HPDE6-E6E7 (cell line): ENCODE measurements at regions not wholly inside any gene's neighbourhood (a gene's known extent, or its start where the extent isn't known, plus 50 kb on each side); places are given as distances from the start of the nearest gene placed in this dataset.

Experiments used
- DNase-seq: peaks from one replicate; pipeline ENCODE4 v3.0.0; 2011; ENCODE audit warnings: missing footprints; ENCODE audit errors: extremely low spot score

DNA sequence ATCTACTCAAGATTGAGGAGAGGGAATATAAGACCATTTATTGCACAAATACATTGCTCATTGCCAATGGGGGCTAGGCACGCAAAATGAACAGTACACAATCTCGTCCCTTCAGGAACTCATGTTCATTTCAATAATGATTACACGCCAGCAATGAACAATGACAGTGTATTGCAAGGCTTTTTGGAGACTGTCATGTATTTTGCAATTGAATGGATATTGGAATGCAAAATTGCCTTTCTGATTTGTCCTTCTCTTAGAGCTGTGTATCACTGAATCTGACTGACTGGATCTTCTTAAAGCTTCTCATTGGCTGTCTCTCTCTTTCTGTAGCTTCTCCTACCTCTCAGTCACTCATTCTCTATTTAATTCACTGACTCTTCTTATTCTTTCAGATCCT lies 400.2 kb upstream of the DCN start:
- no peak for DNase-seq

DNA sequence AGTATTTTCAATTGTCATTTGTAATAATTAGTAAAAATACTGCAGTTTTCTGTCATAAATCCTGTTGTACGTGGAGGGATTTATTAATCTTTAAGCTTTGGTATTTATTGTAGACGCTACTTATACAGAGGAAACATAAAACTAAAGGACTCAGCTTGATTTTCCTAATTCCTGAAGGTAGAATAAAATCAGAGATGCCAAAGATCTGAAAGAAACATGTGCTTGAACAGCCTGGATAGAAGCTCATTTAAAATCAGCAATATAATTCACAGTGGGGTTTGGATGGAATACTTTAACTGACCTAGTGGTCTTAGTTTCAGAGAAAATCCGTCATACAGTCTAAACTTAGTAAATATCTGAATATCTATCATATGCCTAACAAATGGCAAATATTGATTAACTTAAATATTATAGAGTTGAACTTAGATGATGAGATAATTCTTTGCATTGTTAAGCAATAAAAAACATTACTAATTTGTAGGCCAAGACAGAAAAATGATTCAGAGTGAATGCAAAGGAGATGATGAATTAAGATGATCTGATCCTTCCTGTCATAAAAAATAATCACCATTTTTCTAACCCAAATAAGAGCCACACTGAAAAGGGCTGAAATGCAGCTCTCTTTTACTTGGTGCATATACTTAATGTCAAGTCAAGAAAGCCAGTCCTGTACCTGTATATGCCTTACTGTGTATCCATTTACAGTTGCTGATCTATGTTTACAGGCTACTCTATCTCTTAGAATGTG lies 397.1 kb upstream of the DCN start:
- no peak for DNase-seq

DNA sequence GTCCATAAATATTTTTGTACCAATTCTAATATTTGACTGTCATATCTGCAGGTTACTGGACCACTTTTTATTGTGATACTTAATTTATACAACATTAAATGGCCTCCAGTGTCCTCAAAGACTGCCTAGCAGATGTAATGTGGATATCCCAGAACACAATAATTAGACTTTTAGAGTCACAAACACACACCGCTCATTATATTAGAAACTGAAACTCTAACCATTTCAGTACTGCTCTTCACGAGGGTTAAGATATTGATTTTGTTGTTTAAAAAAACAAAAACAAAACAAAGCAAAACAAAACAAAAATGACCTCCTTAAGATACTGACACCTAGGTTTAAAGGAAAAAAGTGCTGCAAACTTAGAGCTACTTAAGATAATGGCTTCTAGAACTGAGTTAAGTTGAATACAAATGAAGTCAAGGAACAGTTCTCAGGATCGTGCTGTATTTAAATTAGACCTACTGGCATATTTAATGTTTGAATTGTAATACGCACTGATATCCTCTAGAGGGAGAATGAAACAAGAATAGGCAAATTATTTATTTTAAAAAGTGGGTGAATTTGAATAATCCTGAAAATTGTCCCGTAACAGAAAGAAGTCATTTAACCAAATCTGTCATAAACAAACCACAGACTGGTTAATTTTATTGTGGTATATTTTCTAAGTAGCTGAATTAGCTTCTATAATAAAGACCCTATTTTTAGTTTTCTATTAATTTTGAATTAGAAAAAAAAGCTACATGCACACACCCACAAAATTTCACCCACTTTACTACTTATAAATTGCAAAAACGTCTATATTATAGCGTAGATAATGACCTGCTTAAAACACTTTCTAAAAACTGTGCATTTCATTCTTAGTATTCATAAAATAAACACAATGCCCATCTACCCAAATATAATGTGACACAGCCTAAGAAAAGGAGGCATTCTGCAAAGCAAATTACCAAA lies 395.2 kb upstream of the DCN start:
- DNase-seq = no peak

DNA sequence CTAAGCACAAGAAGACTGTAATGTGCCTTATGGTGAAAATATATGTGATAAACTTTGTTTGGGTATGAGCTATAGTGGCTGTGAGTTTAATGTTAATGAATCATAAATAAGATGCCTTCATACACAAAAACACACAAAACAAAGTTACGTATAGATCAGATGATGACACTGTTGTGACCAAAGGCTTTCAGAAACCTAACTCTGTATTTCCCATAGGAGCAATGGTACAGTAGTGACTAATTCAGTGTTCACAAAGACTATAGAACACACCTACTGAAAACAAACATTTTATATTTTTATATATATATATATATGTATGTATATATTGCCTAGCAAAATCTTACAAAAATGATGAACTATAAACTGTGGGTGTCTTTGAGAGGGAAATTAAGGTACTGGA lies 393.8 kb upstream of the DCN start:
- no peak for DNase-seq

DNA sequence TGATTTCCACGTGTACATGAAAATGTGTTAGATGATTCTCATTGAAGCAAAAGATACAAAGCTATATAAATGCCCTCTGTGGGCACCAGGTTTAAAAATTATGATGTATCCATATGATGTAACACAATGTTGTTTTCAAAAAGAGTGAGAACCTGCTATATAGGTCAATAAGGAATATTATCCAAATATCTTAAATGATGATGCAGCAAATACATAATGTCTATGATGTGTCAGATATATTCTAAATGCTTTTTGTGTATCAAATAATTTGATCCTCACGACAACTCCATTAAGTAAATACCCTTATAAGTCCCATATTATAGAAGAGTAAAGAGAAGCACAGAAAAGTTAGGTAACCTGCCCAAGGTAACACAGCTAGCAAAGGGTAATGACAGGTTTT lies 393.0 kb upstream of the DCN start:
- DNase-seq = no peak

DNA sequence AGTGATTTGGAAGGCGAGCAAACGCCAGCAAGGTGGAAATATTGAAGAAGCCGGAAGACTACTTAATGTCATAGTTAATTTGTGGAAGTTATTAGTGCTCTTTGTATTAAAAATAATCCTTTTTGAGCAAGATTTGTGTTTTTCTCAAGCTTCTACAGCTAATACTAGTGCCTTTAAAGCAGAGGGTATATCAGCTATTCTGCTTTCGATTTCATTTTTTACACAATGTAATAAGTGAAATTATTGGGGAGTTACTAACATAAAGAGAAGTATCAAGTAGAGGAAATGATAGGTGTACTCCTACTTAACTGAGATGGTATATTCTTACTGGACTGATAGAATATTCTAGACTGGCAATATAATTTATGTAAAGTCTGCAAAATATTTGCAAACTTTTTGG lies 392.4 kb upstream of the DCN start:
- DNase-seq = no peak

DNA sequence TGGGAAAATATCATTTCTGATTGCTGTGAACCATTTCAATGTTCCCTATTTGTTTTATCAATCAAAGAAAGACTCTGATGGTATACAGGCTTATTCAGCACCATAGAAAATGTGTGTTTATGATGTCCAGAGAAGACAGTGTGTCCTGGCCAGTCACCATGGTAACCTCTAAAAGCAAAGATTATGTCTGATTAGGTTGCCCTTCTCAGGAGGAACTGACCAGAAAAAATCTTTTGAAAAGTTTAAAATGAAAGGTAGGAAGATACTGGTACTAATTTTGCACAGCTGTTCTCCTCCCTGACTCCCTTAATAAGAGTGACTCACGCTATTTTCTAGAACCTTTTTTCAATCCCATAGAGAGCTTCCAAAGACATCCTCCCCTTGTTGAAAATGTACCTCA lies 391.8 kb upstream of the DCN start:
- no peak for DNase-seq

DNA sequence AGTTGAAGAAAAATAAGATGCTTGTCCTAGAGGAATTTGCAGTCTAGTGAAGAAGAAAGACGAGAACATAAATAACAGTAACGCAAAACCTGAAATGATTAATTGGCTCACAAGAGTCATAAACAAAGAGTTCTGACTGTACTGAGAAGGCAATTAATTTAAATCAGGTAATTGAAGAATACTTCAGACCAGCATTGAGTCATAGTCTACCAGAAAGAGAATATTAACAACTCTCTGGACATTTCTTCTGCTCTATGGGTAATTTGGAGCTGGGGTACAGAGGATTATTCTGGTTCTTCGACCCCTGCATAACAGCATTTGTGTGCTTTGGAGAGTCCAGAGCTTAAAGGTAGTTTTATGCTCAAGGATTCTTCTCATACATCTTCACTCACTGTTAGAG lies 390.3 kb upstream of the DCN start:
- DNase-seq = no peak

DNA sequence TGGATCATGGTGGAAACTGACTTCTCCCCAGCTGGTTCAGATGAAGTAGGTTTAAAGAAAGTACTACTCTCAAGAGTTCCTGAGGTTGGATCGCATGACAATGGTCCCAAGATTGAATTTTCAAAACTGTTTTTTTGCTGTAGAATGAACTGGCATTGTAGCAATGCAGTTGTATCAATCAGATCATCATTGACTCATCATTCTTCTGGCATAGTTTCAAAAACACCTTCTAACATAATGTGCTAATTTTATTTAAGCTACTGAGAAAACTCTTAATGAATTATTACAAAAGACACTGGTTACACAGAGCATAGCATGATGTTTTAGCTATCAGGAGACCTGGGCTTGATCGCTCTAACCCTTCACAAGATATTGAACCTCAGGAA lies 384.5 kb upstream of the DCN start:
- no peak for DNase-seq

DNA sequence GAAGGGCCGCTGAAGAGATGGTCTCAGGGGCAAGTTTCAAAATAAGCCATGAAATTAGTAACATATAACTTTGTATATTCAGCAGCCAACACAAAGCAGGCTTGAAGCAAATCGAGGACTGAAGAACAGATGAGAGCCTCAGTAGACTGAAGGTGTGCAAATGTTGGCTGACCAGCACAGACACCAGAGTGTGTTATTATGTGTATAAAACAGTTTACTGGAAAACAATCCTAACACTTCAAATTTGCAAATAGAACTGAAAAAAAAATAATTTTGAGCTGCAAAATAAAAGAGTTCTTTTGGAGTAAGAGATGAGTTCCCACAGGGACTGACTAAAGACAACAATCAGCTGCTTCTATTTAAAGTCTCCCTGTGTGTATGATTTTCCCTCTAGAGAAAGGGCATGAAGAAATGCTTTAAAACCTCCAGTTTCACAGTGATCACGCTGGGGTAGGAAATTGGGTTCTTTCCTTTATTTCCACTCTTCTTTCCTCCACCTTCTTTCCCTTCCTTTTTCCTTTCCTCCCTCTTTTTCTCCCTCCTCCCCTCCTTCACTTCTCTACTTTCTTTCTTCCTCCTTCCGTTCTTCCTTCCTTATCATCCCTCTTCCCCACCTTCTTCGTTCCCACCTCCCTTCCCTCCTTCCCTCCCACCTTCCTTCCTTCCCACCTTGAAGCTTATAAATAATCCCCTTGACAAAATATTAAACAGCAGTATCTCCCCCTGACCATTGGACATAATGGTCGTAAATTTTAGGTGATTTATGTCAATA lies 383.9 kb upstream of the DCN start:
- no peak for DNase-seq

DNA sequence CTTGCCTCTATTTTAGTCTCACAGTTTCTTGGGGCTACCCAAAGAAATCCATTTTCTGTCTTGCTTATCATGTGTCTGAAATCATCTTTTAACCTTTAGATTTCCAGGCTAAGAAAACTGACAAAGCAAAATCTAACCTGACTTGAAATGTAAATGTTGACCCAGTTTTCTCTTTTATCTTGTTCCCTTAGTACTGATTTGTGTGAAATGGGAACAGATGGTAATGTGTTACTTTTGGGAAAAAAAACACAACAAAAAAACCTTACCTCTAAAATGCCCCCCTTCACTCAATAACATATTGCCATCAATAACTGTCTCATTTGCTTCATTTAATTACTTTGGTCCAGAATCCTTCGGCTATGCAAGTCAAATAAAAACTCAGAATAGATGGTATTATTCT lies 383.2 kb upstream of the DCN start:
- DNase-seq = no peak

DNA sequence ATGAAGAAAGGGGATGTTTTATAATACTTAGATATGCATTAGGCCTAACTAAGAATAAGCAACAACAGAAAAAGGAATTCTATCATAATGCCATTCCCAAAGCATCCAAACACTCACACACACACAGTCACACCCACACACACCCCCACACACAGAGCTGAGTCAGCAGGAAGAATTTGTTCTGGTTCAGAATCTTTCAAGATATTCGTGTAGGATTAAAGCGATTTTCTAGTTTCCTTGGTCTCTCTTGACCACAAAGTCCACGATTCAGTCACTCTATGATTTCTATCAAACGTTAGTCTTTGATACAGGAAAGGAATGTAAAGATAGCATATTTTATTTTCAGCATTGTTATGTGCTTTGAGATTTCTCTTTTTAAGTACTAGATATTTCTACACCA lies 382.6 kb upstream of the DCN start:
- no peak for DNase-seq

DNA sequence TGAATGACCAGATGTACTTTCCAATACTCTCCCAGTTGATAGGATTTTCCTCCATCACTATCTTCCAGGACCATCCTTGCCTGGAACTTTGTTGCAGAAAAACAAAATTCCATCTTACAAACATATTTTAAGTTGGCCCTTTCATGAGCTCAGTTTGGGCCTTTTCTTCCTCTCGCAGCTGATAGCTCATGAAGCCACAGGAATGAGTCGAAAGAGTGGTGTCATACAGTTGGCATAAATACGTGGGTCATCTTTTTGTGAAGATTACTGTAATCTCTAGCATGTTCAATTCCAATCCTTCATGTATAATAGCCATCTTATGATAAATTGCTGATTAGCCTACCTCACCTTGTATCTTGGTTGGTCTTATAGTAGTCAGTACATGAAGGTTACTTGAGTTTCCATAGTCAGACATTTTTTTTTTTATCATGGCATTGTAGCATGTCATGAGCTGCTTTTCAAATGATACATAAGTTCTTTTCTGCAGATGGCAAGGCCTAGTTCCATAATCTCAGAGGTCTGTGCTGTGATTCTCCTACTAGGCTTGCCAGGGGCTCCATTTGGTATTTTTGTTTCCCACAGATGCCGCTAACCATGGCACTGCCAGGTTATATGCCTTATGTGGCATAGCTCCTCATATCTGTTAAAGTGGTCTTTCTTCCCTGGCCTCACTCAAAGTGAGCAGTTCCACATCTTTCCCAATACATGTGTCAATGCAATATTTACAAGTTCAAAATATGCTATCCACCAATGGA lies 380.6 kb upstream of the DCN start:
- no peak for DNase-seq

DNA sequence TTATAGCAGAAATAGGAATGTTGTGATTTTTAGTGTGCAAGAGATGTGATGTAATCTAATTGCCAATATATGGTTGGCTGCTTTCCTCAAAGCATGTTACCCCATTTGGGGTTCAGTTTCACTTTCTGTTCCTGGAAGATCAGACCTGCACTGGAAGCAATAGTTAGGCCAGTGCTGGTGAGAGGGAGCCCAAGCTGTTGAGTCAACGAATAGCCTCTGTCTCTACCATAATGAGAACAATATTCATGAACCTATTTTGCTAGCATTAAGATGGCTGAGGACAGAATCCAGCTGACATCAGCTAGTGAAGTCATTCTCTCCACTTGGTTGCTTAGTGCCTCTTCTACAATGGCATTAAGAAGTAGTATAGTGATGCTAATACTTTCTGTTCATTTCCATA lies 379.9 kb upstream of the DCN start:
- no peak for DNase-seq

DNA sequence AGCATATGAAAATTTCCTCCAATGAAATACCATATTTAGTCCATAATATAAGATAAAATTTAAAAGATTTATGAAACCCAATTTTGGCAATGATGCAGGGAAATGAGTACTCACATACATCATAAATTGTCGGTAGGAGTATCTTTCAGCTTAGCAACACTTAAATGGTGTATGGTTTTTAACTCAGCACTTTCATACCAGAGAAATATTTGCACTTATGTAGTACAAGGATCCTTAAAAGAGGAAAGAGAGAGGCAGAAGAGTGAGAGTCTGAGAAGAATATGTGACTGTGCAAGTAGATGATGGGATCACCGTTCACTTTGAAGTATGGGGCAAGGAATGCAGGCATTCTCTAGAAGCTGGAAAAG lies 379.3 kb upstream of the DCN start:
- DNase-seq = no peak

DNA sequence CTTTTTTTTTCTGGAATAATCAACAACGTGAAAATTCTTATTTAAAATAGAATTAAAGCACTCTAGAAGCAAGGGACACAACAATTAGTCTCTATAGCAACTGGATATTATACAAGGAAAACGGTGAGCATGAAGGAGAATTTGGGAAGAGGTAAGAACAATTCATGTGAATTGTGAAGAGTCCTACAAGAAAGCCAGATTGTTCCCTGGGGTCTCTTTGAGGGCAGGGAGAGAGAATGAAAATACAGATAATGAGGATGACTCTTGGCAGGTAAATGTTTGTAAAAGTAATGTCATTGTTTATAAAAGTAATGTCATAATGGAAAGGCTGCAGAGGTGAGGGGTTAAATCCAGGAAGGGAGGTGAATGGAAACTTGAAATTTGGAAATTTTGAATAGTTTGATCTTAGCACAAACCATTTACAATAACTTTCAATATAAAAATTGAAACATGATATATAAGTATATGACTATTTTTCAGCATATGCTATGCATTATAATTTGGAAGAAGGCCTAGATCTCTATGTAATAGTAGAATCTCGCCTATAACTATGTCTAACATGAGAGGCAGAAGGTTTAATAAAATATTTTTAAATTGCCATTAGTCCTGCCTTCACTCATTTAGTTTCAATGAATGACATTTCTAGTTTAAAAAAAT lies 378.8 kb upstream of the DCN start:
- no peak for DNase-seq

DNA sequence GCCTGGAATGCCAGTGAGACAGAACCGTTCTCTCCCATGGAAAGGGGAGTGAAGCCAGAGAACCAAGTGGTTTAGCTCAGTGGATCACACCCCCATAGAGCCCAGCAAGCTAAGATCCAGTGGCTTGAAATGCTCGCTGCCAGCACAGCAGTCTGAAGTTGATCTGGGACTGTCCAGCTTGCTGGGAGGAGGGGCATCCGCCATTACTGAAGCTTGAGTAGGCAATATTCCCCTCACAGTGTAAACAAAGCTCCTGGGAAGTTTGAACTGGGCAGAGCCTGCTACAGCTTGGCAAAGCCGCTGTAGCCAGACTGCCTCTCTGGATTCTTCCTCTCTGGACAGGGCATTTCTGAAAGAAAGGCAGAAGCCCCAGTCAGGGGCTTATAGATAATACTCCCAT lies 374.3 kb upstream of the DCN start:
- no peak for DNase-seq

DNA sequence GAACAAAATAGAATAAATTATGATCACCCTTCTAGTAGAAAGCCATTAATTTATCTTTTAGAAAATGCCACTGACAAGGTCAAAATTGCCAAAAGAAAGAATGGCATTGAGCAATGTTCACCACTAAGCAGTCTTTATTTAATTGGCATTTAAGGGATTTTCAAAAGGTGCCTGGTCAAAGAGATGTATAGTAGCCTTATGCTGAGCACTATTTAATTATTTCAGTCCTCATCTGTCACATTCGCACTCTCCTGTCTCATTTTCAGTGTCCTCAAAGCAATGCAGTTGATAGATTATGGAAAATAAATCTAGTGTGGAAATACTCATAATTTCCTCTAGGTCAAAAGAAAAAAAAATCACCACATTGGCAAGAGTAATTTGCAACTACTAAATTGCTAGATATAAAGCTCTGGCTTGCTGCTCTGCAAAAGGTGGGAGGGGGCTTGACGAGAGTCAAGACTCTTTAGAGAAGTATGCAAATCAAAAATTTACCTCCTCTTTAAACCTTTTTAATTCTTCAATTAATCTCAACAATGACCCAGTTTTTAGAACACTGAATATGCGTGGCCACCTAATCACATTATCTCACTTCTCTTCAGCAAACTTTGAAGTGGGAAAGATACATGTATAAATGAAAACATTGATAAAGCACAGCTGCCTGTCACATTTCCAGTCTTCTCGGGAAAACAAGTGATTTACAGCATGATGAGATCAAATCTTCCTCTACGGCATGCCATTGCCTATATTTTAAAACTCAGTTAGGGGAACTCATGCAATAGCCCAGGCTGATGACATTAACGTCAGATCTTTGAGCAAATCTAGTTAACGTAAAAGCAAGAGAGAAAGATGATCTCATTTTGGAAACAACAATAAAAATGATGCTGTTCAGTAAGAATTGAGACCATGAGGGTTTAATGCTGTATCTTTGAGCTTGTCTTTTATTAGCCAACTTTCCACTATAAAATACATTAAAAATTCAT lies 373.1 kb upstream of the DCN start:
- no peak for DNase-seq

DNA sequence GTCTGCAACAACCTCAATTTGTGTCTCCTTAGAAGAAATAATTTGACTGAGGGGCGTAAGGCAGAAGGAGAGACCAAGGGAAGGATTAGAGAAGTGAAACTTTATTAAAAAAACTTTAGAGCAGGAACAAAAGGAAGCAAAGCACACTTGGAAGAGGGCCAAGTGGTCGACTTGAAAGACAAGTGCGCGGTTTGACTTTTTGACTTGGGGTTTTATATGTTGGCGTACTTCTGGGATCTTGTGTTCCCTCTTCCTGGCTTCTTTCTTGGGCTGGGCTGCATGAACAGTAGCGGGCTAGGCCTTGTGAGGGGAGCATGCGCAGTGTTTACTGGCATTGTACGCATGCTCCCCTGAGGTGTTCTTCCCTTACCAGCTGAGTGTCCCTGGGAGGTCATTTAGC lies 369.3 kb upstream of the DCN start:
- no peak for DNase-seq

DNA sequence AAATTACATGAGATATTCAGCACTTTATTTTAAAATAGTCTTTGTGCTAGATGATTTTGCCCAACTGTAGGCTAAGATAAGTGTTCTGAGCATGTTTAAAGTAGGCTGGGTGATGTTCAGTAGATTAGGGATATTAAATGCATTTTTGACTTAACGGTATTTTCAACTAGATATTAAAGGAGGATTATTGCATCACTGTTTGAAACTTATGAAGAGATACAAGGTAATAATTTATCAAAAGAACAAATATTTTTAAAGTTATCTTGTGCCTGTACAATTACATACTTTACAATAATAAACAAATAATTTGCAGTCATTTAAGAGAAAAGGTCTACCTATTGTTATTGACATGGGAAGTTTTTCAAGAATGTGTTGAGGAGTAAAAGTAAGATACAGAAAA lies 368.6 kb upstream of the DCN start:
- no peak for DNase-seq
